KMS-11 (cell line): ENCODE measurements at regions not wholly inside any gene's neighbourhood (a gene's known extent, or its start where the extent isn't known, plus 50 kb on each side); places are given as distances from the start of the nearest gene placed in this dataset.

ENCODE experiments used
- H2AFZ ChIP-seq: fragments of 200-600 bp; sonication (generic); 2 replicates; pipeline ENCODE4 v1.6.1; 2016; ENCODE audit warnings: antibody characterized with exemption, mixed run types, low read depth
- H3K27ac ChIP-seq: fragments of 200-600 bp; sonication (generic); 2 replicates; pipeline ENCODE4 v1.6.1; 2016; ENCODE audit warnings: mild to moderate bottlenecking, mixed run types
- H3K27me3 ChIP-seq: fragments of 200-600 bp; sonication (generic); 2 replicates; pipeline ENCODE4 v1.6.1; 2017; ENCODE audit warnings: mild to moderate bottlenecking, low read depth, mixed run types, moderate library complexity; ENCODE audit not compliant: insufficient read depth
- H3K36me3 ChIP-seq: fragments of 200-600 bp; sonication (generic); 2 replicates; pipeline ENCODE4 v1.6.1; 2017; ENCODE audit warnings: mild to moderate bottlenecking, mixed run types; ENCODE audit not compliant: insufficient read depth
- H3K4me1 ChIP-seq: fragments of 200-600 bp; sonication (generic); 2 replicates; pipeline ENCODE4 v1.6.1; 2016; ENCODE audit warnings: mild to moderate bottlenecking, low read depth, mixed run types; ENCODE audit not compliant: poor library complexity, severe bottlenecking
- H3K4me2 ChIP-seq: fragments of 200-600 bp; sonication (generic); 2 replicates; pipeline ENCODE4 v1.7.0; 2016; ENCODE audit warnings: mild to moderate bottlenecking, mixed run types
- H3K4me3 ChIP-seq: fragments of 200-600 bp; sonication (generic); IDR thresholded peaks from 2 replicates; pipeline ENCODE4 v1.6.1; 2017; ENCODE audit warnings: low read depth, low read length, mixed read lengths; ENCODE audit not compliant: insufficient read depth
- H3K79me2 ChIP-seq: fragments of 200-600 bp; sonication (generic); 2 replicates; pipeline ENCODE4 v1.6.1; 2016; ENCODE audit warnings: low read depth, mixed run types; ENCODE audit not compliant: insufficient read depth
- H3K9ac ChIP-seq: fragments of 200-600 bp; sonication (generic); 2 replicates; pipeline ENCODE4 v1.6.1; 2016; ENCODE audit warnings: mild to moderate bottlenecking, mixed run types
- H4K20me1 ChIP-seq: fragments of 200-600 bp; sonication (generic); 2 replicates; pipeline ENCODE4 v1.6.1; 2016; ENCODE audit warnings: mild to moderate bottlenecking, mixed run types; ENCODE audit not compliant: insufficient read depth
- CTCF ChIP-seq: fragments of 200-600 bp; sonication (generic); conservative IDR thresholded peaks from 2 replicates; pipeline ENCODE4 v1.6.1; 2017; ENCODE audit warnings: low read depth, mild to moderate bottlenecking, antibody characterized with exemption, low read length, moderate library complexity, mixed read lengths

- Histone ChIP-seq H2AFZ (no peak overlapping the region), H3K4me3 (no peak overlapping the region), H3K27me3 (no peaks in the 10 kb centered on the region), H3K4me1 (no peaks in the 10 kb centered on the region), H3K27ac (no peak overlapping the region), H3K9ac (no peak overlapping the region), H3K4me2 (no peak overlapping the region), H3K36me3 (no peaks in the 10 kb centered on the region), H4K20me1 (no peaks in the 10 kb centered on the region), H3K79me2 (no peaks in the 10 kb centered on the region)
- TF ChIP-seq CTCF, result no peak
Measured at GRCh38 chr18:75533950-75534349, 106.4 kb upstream of the SMIM21 start.

- H3K4me2 ChIP-seq, result no peak overlapping the region
- H3K27me3 ChIP-seq, result no peaks in the 10 kb centered on the region
- no peak overlapping the region for H3K9ac ChIP-seq
- no peak overlapping the region for H2AFZ ChIP-seq
- H3K4me1 ChIP-seq, result no peaks in the 10 kb centered on the region
- no peak overlapping the region for H3K4me3 ChIP-seq
- H4K20me1 ChIP-seq, result no peaks in the 10 kb centered on the region
- H3K27ac ChIP-seq, result no peak overlapping the region
- H3K36me3 ChIP-seq, result no peaks in the 10 kb centered on the region
- no peaks in the 10 kb centered on the region for H3K79me2 ChIP-seq
- no peak for TF ChIP-seq CTCF
Measured at GRCh38 chr18:75533209-75533608, 105.7 kb upstream of the SMIM21 start.

- Histone ChIP-seq H3K4me1 (no peaks in the 10 kb centered on the region), H3K4me3 (no peak overlapping the region), H3K4me2 (no peak overlapping the region), H4K20me1 (no peaks in the 10 kb centered on the region), H3K27ac (no peak overlapping the region), H3K79me2 (no peaks in the 10 kb centered on the region), H2AFZ (no peak overlapping the region), H3K27me3 (no peaks in the 10 kb centered on the region), H3K36me3 (no peaks in the 10 kb centered on the region), H3K9ac (no peak overlapping the region)
- no peak for TF ChIP-seq CTCF
Measured at GRCh38 chr18:75531851-75532459, 104.5 kb upstream of the SMIM21 start.

GRCh38 chr18:75531212-75531850, 103.8 kb upstream of the SMIM21 start:
- no peak overlapping the region for H2AFZ ChIP-seq
- TF ChIP-seq CTCF, result no peak

More at GRCh38 chr18:75531212-75531850, 103.8 kb upstream of the SMIM21 start:
- no peak overlapping the region for H3K4me2 ChIP-seq
- no peak overlapping the region for H3K4me3 ChIP-seq
- no peak overlapping the region for H3K9ac ChIP-seq
- no peaks in the 10 kb centered on the region for H3K4me1 ChIP-seq
- no peaks in the 10 kb centered on the region for H4K20me1 ChIP-seq
- no peaks in the 10 kb centered on the region for H3K79me2 ChIP-seq
- no peak overlapping the region for H3K27ac ChIP-seq
- no peaks in the 10 kb centered on the region for H3K36me3 ChIP-seq
- no peaks in the 10 kb centered on the region for H3K27me3 ChIP-seq
